ENCODE measurements at regions not wholly inside any gene's neighbourhood (a gene's known extent, or its start where the extent isn't known, plus 50 kb on each side); places are given as distances from the start of the nearest gene placed in this dataset.
"Not testable (repeated sequence)": the region's sequence is repeated elsewhere in the genome, so short reads cannot be mapped to it uniquely, and the experiment has no call there.

DNA sequence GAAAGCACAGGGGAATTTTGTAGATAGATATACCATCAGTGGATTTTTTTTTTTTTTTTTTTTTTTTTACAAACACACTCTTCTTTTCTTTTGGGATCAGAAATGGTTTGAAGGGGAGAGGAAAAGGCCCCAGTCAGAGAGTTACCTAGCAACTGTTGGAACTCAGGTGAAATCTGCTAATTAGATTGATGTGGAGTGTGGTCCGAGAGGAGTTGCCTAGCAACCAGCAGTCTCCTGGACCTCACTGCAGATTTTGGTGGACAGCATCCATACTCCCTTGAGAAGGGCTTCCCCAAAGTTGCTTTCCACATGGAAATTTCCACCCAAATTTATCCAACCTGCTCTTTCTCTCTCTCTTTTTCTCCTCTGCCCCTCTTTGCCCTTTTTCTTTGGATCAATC lies 165.4 kb downstream of the UTP18 start:
- intact Hi-C loops (cut with DNase I; ENCODE audit: low total_unique reads) = no loop called here
- Histone ChIP-seq H3K4me1 (peaks cover 0 to 5% (median 0%) of the 10 kb centered on the region in 4 donors), H3K27ac (no peak overlapping the region), H3K4me3 (no peak overlapping the region), H3K36me3 (no peaks in the 10 kb centered on the region), H3K27me3 (peaks cover 0 to 16% (median 4%) of the 10 kb centered on the region in 3 donors), H3K9me3 (no peaks in the 10 kb centered on the region)
- no peak for DNase-seq
- 39 to 65% (median 48%) methylated on average over 1 of the region's 1 CpG for WGBS, 5 donors
- TF ChIP-seq POLR2A (IDR thresholded peaks at IDR 0.05) (no peak), EP300 (IDR thresholded peaks at IDR 0.05) (no peak), POLR2AphosphoS5 (IDR thresholded peaks at IDR 0.05) (no peak)
- TF ChIP-seq, protein P1, sequence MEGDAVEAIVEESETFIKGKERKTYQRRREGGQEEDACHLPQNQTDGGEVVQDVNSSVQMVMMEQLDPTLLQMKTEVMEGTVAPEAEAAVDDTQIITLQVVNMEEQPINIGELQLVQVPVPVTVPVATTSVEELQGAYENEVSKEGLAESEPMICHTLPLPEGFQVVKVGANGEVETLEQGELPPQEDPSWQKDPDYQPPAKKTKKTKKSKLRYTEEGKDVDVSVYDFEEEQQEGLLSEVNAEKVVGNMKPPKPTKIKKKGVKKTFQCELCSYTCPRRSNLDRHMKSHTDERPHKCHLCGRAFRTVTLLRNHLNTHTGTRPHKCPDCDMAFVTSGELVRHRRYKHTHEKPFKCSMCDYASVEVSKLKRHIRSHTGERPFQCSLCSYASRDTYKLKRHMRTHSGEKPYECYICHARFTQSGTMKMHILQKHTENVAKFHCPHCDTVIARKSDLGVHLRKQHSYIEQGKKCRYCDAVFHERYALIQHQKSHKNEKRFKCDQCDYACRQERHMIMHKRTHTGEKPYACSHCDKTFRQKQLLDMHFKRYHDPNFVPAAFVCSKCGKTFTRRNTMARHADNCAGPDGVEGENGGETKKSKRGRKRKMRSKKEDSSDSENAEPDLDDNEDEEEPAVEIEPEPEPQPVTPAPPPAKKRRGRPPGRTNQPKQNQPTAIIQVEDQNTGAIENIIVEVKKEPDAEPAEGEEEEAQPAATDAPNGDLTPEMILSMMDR (IDR thresholded peaks at IDR 0.05) = no peak

DNA sequence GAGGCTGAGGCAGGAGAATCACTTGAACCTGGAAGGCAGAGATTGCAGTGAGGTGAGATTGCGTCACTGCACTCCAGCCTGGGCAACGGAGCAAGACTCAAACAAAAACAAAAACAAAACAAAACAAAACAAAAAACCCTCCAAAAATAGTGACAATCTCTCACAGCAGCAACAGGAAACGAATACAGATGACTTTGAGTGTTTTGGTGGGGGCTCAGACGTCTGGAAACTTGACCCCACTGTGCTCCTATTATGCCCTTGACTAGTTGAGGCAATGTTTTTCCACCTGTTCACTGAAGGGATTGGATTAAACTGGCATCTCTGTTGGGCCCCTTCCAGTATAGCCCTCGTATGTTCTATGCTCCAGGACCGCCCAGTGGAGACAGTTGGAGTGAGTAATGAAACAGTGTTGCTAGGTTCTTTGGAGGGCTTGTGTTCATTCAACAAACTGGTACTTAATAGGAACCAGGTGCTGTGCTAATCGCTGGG lies 167.0 kb downstream of the UTP18 start:
- intact Hi-C loops (cut with DNase I; ENCODE audit: low total_unique reads) = no loop called here
- 41 to 52% (median 46%) methylated on average over 7 of the region's 7 CpGs for WGBS, 5 donors
- peaks cover 0 to 4% (median 0%) of the 10 kb centered on the region in 3 donors for H3K27me3 ChIP-seq
- TF ChIP-seq POLR2AphosphoS5 (IDR thresholded peaks at IDR 0.05) (no peak), POLR2A (IDR thresholded peaks at IDR 0.05) (no peak), EP300 (IDR thresholded peaks at IDR 0.05) (no peak)
- TF ChIP-seq, protein P1 (IDR thresholded peaks at IDR 0.05) = no peak
- H3K27ac ChIP-seq = no peak overlapping the region
- H3K9me3 ChIP-seq = no peaks in the 10 kb centered on the region
- no peaks in the 10 kb centered on the region for H3K36me3 ChIP-seq
- no peak overlapping the region for H3K4me3 ChIP-seq
- DNase-seq = peak in 1 of 2 donors; percentile 46
- peaks cover 0 to 5% (median 0%) of the 10 kb centered on the region in 4 donors for H3K4me1 ChIP-seq

DNA sequence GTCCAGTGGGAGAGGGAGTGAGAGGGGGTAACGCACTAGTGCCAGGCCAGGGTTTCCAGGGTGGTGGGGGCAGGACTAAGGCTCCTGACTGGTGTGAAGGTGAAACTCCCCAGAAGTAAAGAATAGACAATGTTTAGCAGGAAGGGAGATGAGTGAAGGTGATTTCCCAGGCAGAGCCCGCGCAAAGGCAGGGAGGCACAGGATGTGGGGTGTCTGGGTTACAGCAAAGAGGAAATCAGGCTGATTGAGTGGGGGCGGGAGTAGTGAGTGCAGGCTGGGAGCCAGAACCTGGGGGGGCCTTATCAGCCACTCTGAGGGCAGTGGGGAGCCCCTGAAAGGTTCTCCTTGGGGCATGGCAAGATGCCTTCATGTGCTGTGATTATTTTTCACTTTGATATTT lies 167.5 kb downstream of the UTP18 start:
- Histone ChIP-seq H3K36me3 (no peaks in the 10 kb centered on the region), H3K9me3 (no peaks in the 10 kb centered on the region), H3K27ac (no peak overlapping the region), H3K4me1 (peaks cover 0 to 5% (median 0%) of the 10 kb centered on the region in 4 donors), H3K27me3 (no peaks in the 10 kb centered on the region), H3K4me3 (no peak overlapping the region)
- peak in 1 of 2 donors; percentile 58 for DNase-seq
- WGBS, 5 donors = 44 to 64% (median 46%) methylated on average over 4 of the region's 4 CpGs
- TF ChIP-seq POLR2AphosphoS5 (IDR thresholded peaks at IDR 0.05) (no peak), EP300 (IDR thresholded peaks at IDR 0.05) (no peak), POLR2A (IDR thresholded peaks at IDR 0.05) (no peak)
- TF ChIP-seq, protein P1 (IDR thresholded peaks at IDR 0.05) = no peak
- intact Hi-C loops (cut with DNase I; ENCODE audit: low total_unique reads) = no loop called here

DNA sequence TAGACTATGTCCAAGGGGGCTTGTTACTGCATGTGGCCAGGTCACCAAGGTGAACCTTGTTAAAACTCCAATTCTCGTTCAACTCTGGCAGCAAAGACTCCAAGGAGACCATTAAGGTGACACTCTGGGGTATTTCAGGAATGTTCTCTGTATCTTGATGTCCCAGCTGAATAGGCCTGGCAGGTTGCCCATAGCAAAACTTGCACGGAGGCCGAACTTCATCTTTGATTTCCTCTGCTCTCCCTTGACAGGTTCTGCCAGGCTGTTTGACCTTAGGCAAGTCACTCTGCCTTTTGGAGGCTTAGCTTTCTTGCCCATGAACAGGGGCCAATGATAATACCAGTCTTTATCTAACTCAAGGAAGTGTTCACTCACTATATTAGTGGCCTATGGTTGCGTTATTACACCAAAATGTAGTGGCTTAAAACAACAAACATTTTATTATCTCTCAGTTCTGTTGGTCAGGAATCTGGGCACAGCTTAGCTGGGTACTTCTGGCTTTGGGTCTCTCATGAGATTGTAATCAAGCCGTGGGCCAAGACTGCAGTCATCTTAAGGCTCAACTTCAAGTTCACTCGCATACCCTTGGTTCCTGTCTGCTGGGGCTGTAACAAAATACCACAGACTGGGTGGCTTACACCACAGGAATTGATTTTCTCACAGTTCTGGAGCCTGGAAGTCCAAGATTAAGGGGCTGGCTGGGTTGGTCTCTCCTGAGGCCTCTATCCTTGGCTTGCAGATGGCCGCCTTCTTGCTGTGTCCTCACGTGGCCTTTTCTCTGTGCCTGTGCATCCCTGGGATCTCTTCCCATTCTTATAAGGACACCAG lies 168.5 kb downstream of the UTP18 start:
- 53 to 71% (median 64%) methylated on average over 8 of the region's 8 CpGs for WGBS, 5 donors
- TF ChIP-seq EP300 (IDR thresholded peaks at IDR 0.05) = no peak
- no peak for TF ChIP-seq POLR2AphosphoS5 (IDR thresholded peaks at IDR 0.05)
- TF ChIP-seq, protein P1 (IDR thresholded peaks at IDR 0.05) = no peak
- TF ChIP-seq POLR2A (IDR thresholded peaks at IDR 0.05) = no peak
- intact Hi-C loops (cut with DNase I; ENCODE audit: low total_unique reads) = no loop called here
- Histone ChIP-seq H3K9me3 (no peaks in the 10 kb centered on the region), H3K36me3 (no peaks in the 10 kb centered on the region), H3K4me3 (no peak overlapping the region), H3K27me3 (no peaks in the 10 kb centered on the region), H3K27ac (no peak overlapping the region), H3K4me1 (peaks cover 0 to 5% (median 0%) of the 10 kb centered on the region in 4 donors)
- DNase-seq = peak; percentile 19 to 42

DNA sequence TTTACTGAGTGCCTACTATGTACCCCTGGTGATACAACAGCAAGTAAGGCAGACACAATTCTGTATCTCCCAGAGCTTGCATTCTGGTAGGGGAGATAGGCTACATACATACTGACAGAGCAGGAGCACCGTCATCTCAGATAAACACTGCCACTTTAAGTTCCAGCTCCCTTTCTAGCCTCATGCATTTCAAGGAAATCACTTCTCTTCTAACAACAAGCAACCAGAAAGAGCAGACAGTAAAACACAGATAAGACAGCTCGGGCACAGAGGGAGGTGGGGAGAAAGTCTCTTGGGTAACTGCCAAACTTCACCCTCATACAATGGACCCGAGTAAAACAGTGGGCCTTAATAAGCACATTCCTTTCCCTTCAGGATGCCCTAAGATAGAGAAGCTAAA lies 169.6 kb downstream of the UTP18 start:
- intact Hi-C loops (cut with DNase I; ENCODE audit: low total_unique reads); H3K27me3 ChIP-seq; H3K27ac ChIP-seq; H3K36me3 ChIP-seq; H3K4me1 ChIP-seq; H3K9me3 ChIP-seq; DNase-seq; H3K4me3 ChIP-seq: not testable (repeated sequence)
- WGBS, 5 donors = 32 to 57% (median 47%) methylated on average over 3 of the region's 3 CpGs
